ENCODE measurements at regions not wholly inside any gene's neighbourhood (a gene's known extent, or its start where the extent isn't known, plus 50 kb on each side); places are given as distances from the start of the nearest gene placed in this dataset.

DNA sequence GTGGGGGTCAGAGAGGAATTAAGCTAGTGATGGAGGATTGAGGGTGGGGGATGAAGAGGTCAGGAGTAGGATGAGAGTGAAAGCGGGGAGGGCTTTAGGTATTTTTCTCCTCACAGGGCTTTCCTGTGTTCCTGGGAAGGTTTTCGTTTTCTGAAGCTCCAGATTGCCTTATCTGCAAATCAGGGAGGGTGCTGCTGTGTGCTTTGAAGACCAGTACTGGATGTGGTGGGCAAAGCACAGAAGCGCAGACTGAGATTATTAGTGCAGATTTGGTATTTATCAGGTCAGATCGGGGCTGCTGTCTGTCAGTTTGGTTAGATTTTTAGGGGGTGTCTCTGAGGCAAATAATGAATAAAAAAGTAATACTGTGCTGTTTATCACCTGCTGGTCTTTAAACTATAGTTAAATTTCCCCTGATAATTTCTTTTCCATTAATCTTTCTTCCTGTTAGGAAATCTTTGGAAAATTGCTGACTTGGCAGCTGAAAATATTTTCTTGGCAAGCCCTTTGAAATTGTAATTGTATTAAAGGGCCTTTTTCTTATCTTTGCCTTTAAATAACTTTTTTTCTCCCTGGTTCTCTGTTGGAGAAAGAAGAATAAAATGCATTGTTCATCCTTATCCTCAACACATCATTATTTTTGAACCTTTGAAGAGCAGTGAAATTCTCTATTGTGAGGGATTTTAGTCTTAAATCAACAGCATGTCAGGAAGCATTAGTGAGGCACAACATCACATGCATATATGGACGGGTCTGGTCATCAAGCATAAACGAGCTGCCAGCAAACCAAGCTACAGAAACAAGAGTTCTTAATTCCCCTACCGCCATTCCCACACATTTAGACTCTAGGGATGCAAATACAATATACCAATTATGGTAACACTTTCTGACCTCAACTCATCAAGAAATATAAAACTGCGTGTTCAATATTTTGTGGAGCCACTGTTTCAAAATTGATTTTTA, 139.6 kb downstream of the S1PR1 start:
- TF ChIP-seq, protein P1, sequence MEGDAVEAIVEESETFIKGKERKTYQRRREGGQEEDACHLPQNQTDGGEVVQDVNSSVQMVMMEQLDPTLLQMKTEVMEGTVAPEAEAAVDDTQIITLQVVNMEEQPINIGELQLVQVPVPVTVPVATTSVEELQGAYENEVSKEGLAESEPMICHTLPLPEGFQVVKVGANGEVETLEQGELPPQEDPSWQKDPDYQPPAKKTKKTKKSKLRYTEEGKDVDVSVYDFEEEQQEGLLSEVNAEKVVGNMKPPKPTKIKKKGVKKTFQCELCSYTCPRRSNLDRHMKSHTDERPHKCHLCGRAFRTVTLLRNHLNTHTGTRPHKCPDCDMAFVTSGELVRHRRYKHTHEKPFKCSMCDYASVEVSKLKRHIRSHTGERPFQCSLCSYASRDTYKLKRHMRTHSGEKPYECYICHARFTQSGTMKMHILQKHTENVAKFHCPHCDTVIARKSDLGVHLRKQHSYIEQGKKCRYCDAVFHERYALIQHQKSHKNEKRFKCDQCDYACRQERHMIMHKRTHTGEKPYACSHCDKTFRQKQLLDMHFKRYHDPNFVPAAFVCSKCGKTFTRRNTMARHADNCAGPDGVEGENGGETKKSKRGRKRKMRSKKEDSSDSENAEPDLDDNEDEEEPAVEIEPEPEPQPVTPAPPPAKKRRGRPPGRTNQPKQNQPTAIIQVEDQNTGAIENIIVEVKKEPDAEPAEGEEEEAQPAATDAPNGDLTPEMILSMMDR (IDR thresholded peaks at IDR 0.05): no peak
- TF ChIP-seq POLR2AphosphoS5 (IDR thresholded peaks at IDR 0.05): no peak
- TF ChIP-seq POLR2A (IDR thresholded peaks at IDR 0.05): no peak

All from gastroesophageal sphincter (tissue), 3 donors.